HG03095 (cell line): ENCODE measurements at regions not wholly inside any gene's neighbourhood (a gene's known extent, or its start where the extent isn't known, plus 50 kb on each side); places are given as distances from the start of the nearest gene placed in this dataset.

Experiments
- ATAC-seq: cut with Tn5 transposase; IDR thresholded peaks from one replicate; pipeline ENCODE4 v1.9.1; 2021; ENCODE audit warnings: moderate library complexity; ENCODE audit not compliant: unreplicated experiment

- no peak for ATAC-seq
Observed at GRCh38 chr1:63034256-63034655, 250.3 kb downstream of the ATG4C start.

- ATAC-seq: no peak
Observed at GRCh38 chr1:63038586-63038985, 254.7 kb downstream of the ATG4C start.

- no peak for ATAC-seq
Observed at GRCh38 chr1:63041660-63042059, 257.7 kb downstream of the ATG4C start.

GRCh38 chr1:63042278-63042677 is 258.3 kb downstream of the ATG4C start:
- no peak for ATAC-seq

GRCh38 chr1:63046539-63046938 is 262.6 kb downstream of the ATG4C start:
- ATAC-seq: no peak

GRCh38 chr1:63049135-63049534 is 265.2 kb downstream of the ATG4C start:
- ATAC-seq: no peak

- ATAC-seq: no peak
Observed at GRCh38 chr1:63051356-63051755, 267.4 kb downstream of the ATG4C start.

GRCh38 chr1:63051886-63052285 is 268.0 kb downstream of the ATG4C start:
- no peak for ATAC-seq

- no peak for ATAC-seq
Observed at GRCh38 chr1:63054184-63054583, 268.2 kb upstream of the FOXD3 start.

GRCh38 chr1:63063367-63063766 is 259.0 kb upstream of the FOXD3 start:
- no peak for ATAC-seq

GRCh38 chr1:63064135-63064534 is 258.2 kb upstream of the FOXD3 start:
- ATAC-seq: no peak

GRCh38 chr1:63068626-63069025 is 253.7 kb upstream of the FOXD3 start:
- ATAC-seq: no peak

- ATAC-seq: no peak
Observed at GRCh38 chr1:63069214-63069613, 253.2 kb upstream of the FOXD3 start.

GRCh38 chr1:63073309-63074306 is 248.8 kb upstream of the FOXD3 start:
- no peak for ATAC-seq

GRCh38 chr1:63074321-63074720 is 248.0 kb upstream of the FOXD3 start:
- ATAC-seq: no peak

- no peak for ATAC-seq
Observed at GRCh38 chr1:63082766-63083165, 239.6 kb upstream of the FOXD3 start.

- ATAC-seq: no peak
Observed at GRCh38 chr1:63087966-63088365, 234.4 kb upstream of the FOXD3 start.

GRCh38 chr1:63099188-63099587 is 223.2 kb upstream of the FOXD3 start:
- ATAC-seq: no peak

GRCh38 chr1:63101336-63101735 is 221.0 kb upstream of the FOXD3 start:
- no peak for ATAC-seq

GRCh38 chr1:63103682-63104081 is 218.7 kb upstream of the FOXD3 start:
- ATAC-seq: no peak

GRCh38 chr1:63107066-63107465 is 215.3 kb upstream of the FOXD3 start:
- ATAC-seq: no peak

- ATAC-seq: no peak
Observed at GRCh38 chr1:63108206-63108605, 214.2 kb upstream of the FOXD3 start.
